GM10266 (cell line): ENCODE measurements at regions not wholly inside any gene's neighbourhood (a gene's known extent, or its start where the extent isn't known, plus 50 kb on each side); places are given as distances from the start of the nearest gene placed in this dataset.

Experiments used
- DNase-seq: peaks from one replicate; pipeline ENCODE4 v3.0.0; 2012; ENCODE audit errors: extremely low spot score
- CTCF ChIP-seq: IDR thresholded peaks from 2 replicates; pipeline ENCODE4 v1.5.1; 2012; ENCODE audit warnings: mild to moderate bottlenecking, low read depth; ENCODE audit not compliant: control insufficient read depth, insufficient read depth; ENCODE audit errors: missing control alignments

- DNase-seq, result no peak
- no peak for TF ChIP-seq CTCF
These were observed 80.9 kb upstream of the CDK6 start for GRCh38 chr7:92917230-92917629.

- TF ChIP-seq CTCF, result no peak
- no peak for DNase-seq
These were observed 80.4 kb upstream of the CDK6 start for GRCh38 chr7:92916770-92917224.

GRCh38 chr7:92915348-92915747 is 79.0 kb upstream of the CDK6 start:
- no peak for DNase-seq
- TF ChIP-seq CTCF, result no peak

GRCh38 chr7:92914645-92915044 is 78.3 kb upstream of the CDK6 start:
- TF ChIP-seq CTCF, result no peak
- DNase-seq, result no peak

GRCh38 chr7:92913849-92914248 is 77.5 kb upstream of the CDK6 start:
- DNase-seq, result no peak
- no peak for TF ChIP-seq CTCF

- DNase-seq, result no peak
- no peak for TF ChIP-seq CTCF
These were observed 74.6 kb upstream of the CDK6 start for GRCh38 chr7:92910976-92911375.

- TF ChIP-seq CTCF, result no peak
- DNase-seq, result no peak
These were observed 73.5 kb upstream of the CDK6 start for GRCh38 chr7:92909686-92910475.
